K562 (cell line): ENCODE measurements at regions not wholly inside any gene's neighbourhood (a gene's known extent, or its start where the extent isn't known, plus 50 kb on each side); places are given as distances from the start of the nearest gene placed in this dataset.
"Not testable (repeated sequence)": the region's sequence is repeated elsewhere in the genome, so short reads cannot be mapped to it uniquely, and the experiment has no call there.

Experiments
- ATAC-seq: fragments of 200-7000 bp; cut with Tn5 transposase; 3 replicates; pipeline ENCODE4 v1.9.1; 2020; ENCODE audit warnings: moderate library complexity
- BruUV-seq: library from RNA; stranded (reverse); fragments of 400-500 nt; replicated peaks from 2 replicates; lab custom pipeline; 2021; lab: Mats Ljungman, UMichigan
- CTCF ChIA-PET: fragments of 300-600 bp; formaldehyde crosslinking; extraction: SDS; loops from one replicate; lab custom pipeline; 2021; ENCODE audit warnings: low intra/inter-chr PET ratio; lab: Yijun Ruan, JAX
- POLR2A ChIA-PET: fragments of 300-600, 350-650 bp; sonication (Branson Sonifier 250); formaldehyde crosslinking; extraction: SDS; loops from one replicate; lab custom pipeline; 2021; ENCODE audit warnings: antibody characterized with exemption, inconsistent platforms; lab: Yijun Ruan, JAX
- DNase-seq, 4 experiments: peaks; one replicate each; pipeline versions ENCODE4 v3.0.0 to v3.0.0-alpha.2; 2011 to 2018; ENCODE audit warnings: low spot score in 3 of 4, mixed read lengths in 3 of 4; ENCODE audit errors: extremely low read depth in 1 of 4
- FAIRE-seq: peaks from 2 replicates; lab custom pipeline; 2011; peaks lifted over from hg19 to GRCh38; lab: Jason Lieb, UNC
- H2AFZ ChIP-seq: 2 replicates; pipeline ENCODE4 v1.6.0; 2011; ENCODE audit warnings: low read depth, low read length, control low read depth, inconsistent platforms
- H3K27ac ChIP-seq: fragments of 200-600 bp; 3 replicates; pipeline ENCODE4 v1.8.0; 2011; ENCODE audit warnings: low read depth, mild to moderate bottlenecking, control low read depth, inconsistent platforms, low read length, moderate library complexity, mixed read lengths; ENCODE audit errors: extremely low read depth
- H3K27me3 ChIP-seq, 2 experiments: fragments of 300-600 bp in 1 of 2; 2 replicates in 1 of 2; 3 replicates in 1 of 2; pipeline versions ENCODE4 v1.6.0 to v1.8.0; 2011; ENCODE audit warnings: inconsistent platforms in 2 of 2, low read length in 2 of 2, mild to moderate bottlenecking in 1 of 2, mixed read lengths in 1 of 2, moderate library complexity in 1 of 2; ENCODE audit not compliant: control insufficient read depth in 2 of 2, insufficient read depth in 2 of 2
- H3K36me3 ChIP-seq: fragments of 300-600 bp; 3 replicates; pipeline ENCODE4 v1.8.0; 2011; ENCODE audit warnings: mild to moderate bottlenecking, low read length, inconsistent platforms; ENCODE audit not compliant: control insufficient read depth, insufficient read depth
- H3K4me1 ChIP-seq, 2 experiments: fragments of 200-600 bp in 1 of 2; replicated peaks in 1 of 2; 2 replicates in 1 of 2; 3 replicates in 1 of 2; pipeline versions ENCODE4 v1.5.1 to v1.8.0; 2011; ENCODE audit warnings: inconsistent platforms in 2 of 2, low read length in 2 of 2, mild to moderate bottlenecking in 1 of 2, mixed read lengths in 1 of 2, moderate library complexity in 1 of 2; ENCODE audit not compliant: control insufficient read depth in 2 of 2, insufficient read depth in 2 of 2
- H3K4me2 ChIP-seq: 2 replicates; pipeline ENCODE4 v1.6.1; 2011; ENCODE audit warnings: low read length, control low read depth, inconsistent platforms, mixed read lengths; ENCODE audit not compliant: insufficient read depth
- H3K4me3 ChIP-seq: fragments of 200-600 bp; sonication (generic), shearing (Covaris generic); 2 replicates; pipeline ENCODE4 v1.5.1; 2016; ENCODE audit warnings: control low read depth, inconsistent platforms
- H3K79me2 ChIP-seq: fragments of 200-600 bp; 3 replicates; pipeline ENCODE4 v1.8.0; 2011; ENCODE audit warnings: low read length, inconsistent platforms; ENCODE audit not compliant: control insufficient read depth, insufficient read depth
- H3K9ac ChIP-seq, 2 experiments: 2 replicates each; pipeline versions ENCODE4 v1.6.0 to v1.6.1; 2011; ENCODE audit warnings: low read depth in 2 of 2, low read length in 2 of 2, control low read depth in 1 of 2, inconsistent platforms in 1 of 2, mild to moderate bottlenecking in 1 of 2, mixed read lengths in 1 of 2; ENCODE audit not compliant: insufficient read depth in 1 of 2
- H3K9me1 ChIP-seq: one replicate; pipeline ENCODE4 v1.6.0; 2011; ENCODE audit warnings: inconsistent platforms, mild to moderate bottlenecking, low read length, moderate library complexity; ENCODE audit not compliant: control insufficient read depth, insufficient read depth
- H3K9me3 ChIP-seq: replicated peaks from 2 replicates; pipeline ENCODE4 v1.5.1; 2011; ENCODE audit warnings: low read depth, low read length, inconsistent platforms; ENCODE audit not compliant: control insufficient read depth, insufficient read depth
- H4K20me1 ChIP-seq: replicated peaks from 2 replicates; pipeline ENCODE4 v1.6.1; 2011; ENCODE audit warnings: low read length, inconsistent platforms, mixed read lengths; ENCODE audit not compliant: control insufficient read depth, insufficient read depth
- SMARCA5 ChIP-seq: fragments of 450-650 bp; IDR thresholded peaks from 2 replicates; pipeline ENCODE4 v1.6.1; 2016
- WGBS: fragments of 100-300 bp; shearing (Covaris generic); methylation state at CpG from one replicate; pipeline ENCODE4 v1.1.6; 2016; ENCODE audit warnings: low coverage, mixed read lengths; ENCODE audit not compliant: insufficient coverage; ENCODE audit errors: missing lambda C conversion rate; 5-methylcytosine and 5-hydroxymethylcytosine counted together
- in situ Hi-C: fragments of 300-500 bp; cut with MboI; formaldehyde crosslinking; loops from 4 replicates; pipeline ENCODE4 v1.15.0; 2018; ENCODE audit warnings: inconsistent platforms, mixed read lengths
- intact Hi-C: fragments of 100-400 bp; cut with micrococcal nuclease; formaldehyde crosslinking; loops from 2 replicates; pipeline ENCODE4 v1.14.2; 2022

GRCh38 chr1:229134381-229135217 lies 136.3 kb upstream of the RAB4A start:
- H3K9me3 ChIP-seq, H3K36me3 ChIP-seq, ATAC-seq, CTCF ChIA-PET, H3K27ac ChIP-seq, FAIRE-seq, in situ Hi-C loops, H3K4me1 ChIP-seq, BruUV-seq, H3K4me2 ChIP-seq, H2AFZ ChIP-seq, H3K4me3 ChIP-seq, H4K20me1 ChIP-seq, intact Hi-C loops, H3K79me2 ChIP-seq, DNase-seq, H3K9ac ChIP-seq, H3K9me1 ChIP-seq: not testable (repeated sequence)
- peaks cover 7 to 21% of the 10 kb centered on the region in 2 experiments for H3K27me3 ChIP-seq
- POLR2A ChIA-PET, result interaction anchor here (0.7 kb wide), 1 partner anchor 42 kb away, joined by 3 read pairs; no protein-coding TSS in a partner anchor

GRCh38 chr1:229135773-229136172 lies 135.1 kb upstream of the RAB4A start:
- no peaks in the 10 kb centered on the region for H3K79me2 ChIP-seq
- H3K4me3 ChIP-seq, result no peak overlapping the region
- no peak overlapping the region for H2AFZ ChIP-seq
- no peak for DNase-seq
- BruUV-seq, result no TSS peak
- intact Hi-C loops, result no loop called here
- peaks cover 15 to 17% of the 10 kb centered on the region in 2 experiments for H3K27me3 ChIP-seq
- no peak overlapping the region for H3K9ac ChIP-seq
- H3K27ac ChIP-seq, result no peak overlapping the region
- H3K9me3 ChIP-seq, result no peaks in the 10 kb centered on the region
- FAIRE-seq, result no peak
- 0% methylated on average over 2 of the region's 2 CpGs for WGBS
- no peaks in the 10 kb centered on the region for H3K4me1 ChIP-seq
- H3K4me2 ChIP-seq, result no peak overlapping the region
- no peaks in the 10 kb centered on the region for H3K9me1 ChIP-seq
- no peaks in the 10 kb centered on the region for H4K20me1 ChIP-seq
- CTCF ChIA-PET, result no interaction called here
- no peak for ATAC-seq
- no peak for TF ChIP-seq SMARCA5
- in situ Hi-C loops, result no loop called here
- POLR2A ChIA-PET, result no interaction called here
- no peaks in the 10 kb centered on the region for H3K36me3 ChIP-seq
